Astrocyte of the spinal cord (primary cell): ENCODE measurements at regions not wholly inside any gene's neighbourhood (a gene's known extent, or its start where the extent isn't known, plus 50 kb on each side); places are given as distances from the start of the nearest gene placed in this dataset.

Experiments used
- DNase-seq: peaks from one replicate; pipeline ENCODE4 v3.0.0; 2011; ENCODE audit warnings: low read depth, low spot score
- H3K4me3 ChIP-seq: 2 replicates; pipeline ENCODE4 v1.5.1; 2011; ENCODE audit warnings: low read depth, mild to moderate bottlenecking, low read length, moderate library complexity
- in situ Hi-C: cut with HindIII; loops from 2 replicates; pipeline ENCODE4 v1.10.0; 2017; ENCODE audit warnings: low sequenced_read_pairs
- TF ChIP-seq, protein P1 (sequence below): IDR thresholded peaks from 2 replicates; pipeline ENCODE4 v1.5.1; 2012; ENCODE audit warnings: low read depth, mild to moderate bottlenecking, low read length, inconsistent platforms

DNA sequence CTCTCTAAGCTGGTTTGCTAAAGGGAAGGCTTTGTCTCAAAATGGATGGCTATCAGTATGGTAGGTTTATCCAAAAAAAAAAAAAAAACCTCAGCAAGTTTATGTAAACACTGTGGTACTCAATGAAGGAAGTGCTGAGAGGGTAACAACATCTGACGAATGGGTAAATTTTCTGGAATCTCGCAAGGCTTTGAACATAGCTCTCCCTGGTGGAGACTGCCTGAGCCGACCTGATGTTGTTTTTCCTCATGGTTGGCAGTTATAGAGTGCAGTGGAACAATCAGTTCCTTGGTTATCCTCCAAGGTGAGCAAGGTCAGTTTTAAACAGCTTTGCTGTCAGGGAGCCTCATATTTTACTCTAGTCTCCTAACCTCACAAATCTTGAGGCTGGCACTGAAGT lies 94.6 kb downstream of the ZPLD1 start:
- TF ChIP-seq, protein P1, sequence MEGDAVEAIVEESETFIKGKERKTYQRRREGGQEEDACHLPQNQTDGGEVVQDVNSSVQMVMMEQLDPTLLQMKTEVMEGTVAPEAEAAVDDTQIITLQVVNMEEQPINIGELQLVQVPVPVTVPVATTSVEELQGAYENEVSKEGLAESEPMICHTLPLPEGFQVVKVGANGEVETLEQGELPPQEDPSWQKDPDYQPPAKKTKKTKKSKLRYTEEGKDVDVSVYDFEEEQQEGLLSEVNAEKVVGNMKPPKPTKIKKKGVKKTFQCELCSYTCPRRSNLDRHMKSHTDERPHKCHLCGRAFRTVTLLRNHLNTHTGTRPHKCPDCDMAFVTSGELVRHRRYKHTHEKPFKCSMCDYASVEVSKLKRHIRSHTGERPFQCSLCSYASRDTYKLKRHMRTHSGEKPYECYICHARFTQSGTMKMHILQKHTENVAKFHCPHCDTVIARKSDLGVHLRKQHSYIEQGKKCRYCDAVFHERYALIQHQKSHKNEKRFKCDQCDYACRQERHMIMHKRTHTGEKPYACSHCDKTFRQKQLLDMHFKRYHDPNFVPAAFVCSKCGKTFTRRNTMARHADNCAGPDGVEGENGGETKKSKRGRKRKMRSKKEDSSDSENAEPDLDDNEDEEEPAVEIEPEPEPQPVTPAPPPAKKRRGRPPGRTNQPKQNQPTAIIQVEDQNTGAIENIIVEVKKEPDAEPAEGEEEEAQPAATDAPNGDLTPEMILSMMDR, result peak; percentile 65
- in situ Hi-C loops, result no loop called here
- no peak overlapping the region for H3K4me3 ChIP-seq
- DNase-seq, result peak; percentile 25

DNA sequence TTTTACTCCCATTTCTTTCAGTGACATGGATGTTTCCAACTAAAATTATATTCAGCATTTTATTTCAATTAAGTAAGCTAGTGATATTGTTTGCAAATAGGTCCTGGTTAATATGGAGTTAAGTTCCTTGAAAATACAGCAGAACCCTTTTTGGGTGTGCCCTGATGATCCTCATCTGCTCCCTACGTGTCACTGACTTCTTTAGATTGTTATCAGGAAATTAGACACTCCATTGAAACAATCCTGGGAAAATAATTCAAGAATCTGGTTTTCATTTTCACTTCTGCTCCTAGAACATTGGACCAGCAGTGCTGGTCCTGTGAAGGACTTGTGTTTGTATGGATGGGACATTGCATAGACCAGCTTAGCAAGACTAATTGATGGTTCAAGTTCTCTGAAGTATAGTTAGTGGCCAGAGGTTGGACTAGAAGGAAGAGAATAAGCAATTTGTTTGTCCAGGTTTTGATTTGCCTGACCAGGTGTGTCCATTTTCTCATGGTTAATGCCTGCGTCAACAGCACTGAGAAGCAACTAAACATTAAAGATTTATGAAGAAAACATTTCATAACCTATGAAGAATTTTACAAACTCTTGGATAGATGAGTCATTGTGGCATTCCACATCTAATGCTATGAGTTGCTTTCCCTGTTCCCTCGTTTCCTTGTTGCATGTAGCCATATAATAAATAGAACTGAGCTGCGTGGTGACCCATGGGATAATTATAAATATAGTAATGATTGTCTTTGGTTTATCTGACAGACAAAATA lies 95.8 kb downstream of the ZPLD1 start:
- in situ Hi-C loops, result no loop called here
- TF ChIP-seq, protein P1, result no peak
- peak; percentile 21 for DNase-seq
- H3K4me3 ChIP-seq, result no peak overlapping the region

DNA sequence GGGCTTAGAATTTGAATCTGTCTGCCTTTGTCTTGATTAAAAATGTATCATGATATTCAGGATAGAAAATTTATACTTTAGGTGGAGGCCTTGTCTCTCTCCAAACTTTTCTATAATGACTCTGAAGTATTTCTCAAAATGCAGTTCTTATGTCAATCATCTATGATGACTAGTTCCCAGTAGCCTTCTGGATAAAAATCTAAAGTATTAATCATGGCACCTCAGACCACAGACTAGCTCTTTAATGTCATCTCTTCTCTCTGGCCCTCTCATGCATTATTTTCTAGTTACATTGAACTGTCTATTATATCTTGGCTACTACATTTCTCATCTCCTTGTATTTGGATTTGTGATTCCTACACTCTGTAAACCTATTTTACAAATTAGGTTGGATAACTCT lies 96.9 kb downstream of the ZPLD1 start:
- no peak overlapping the region for H3K4me3 ChIP-seq
- no peak for DNase-seq
- TF ChIP-seq, protein P1, result no peak
- in situ Hi-C loops, result no loop called here

DNA sequence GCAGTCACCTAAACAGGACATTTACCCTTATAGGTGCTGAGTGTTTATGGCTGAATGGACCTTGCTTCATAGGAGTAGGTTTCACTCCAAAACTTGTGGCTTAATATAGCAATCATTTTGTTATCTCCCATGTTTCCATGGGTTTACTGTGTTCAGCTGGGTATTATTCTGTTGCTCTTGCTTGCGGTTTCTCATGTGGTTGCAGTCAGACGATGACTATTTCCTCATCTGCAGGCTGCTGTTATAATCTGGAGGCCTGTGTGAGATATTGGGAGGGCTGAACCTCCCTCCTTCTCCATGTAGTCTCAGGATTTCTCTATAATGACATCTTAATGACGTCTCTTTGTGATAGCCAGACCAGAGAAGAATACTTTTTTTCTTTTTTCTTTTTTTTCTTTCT lies 98.1 kb downstream of the ZPLD1 start:
- in situ Hi-C loops, result no loop called here

DNA sequence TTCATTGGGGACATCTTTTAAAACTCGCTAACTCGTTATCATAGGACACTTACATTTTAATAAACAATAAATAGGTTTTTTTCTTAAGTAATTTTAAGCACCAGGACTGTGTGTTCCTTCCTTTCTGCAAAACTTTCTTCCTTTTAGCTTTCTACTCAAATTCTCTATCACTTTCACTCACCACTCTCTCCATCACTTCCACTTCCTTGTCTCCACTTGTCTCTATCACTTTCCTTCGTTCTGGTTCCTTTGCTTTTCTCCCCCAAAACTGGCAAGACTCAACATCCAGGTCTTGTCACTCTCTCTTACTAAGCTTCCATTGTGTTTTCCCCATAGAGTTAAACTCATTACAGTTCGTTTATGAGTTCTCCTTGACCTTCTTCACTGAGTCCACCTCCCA lies 99.0 kb downstream of the ZPLD1 start:
- no peak for DNase-seq
- no peak overlapping the region for H3K4me3 ChIP-seq
- in situ Hi-C loops, result no loop called here
- TF ChIP-seq, protein P1, result no peak

More for the DNA sequence above, 98.1 kb downstream of the ZPLD1 start:
- no peak for DNase-seq
- TF ChIP-seq, protein P1, result no peak
- H3K4me3 ChIP-seq, result no peak overlapping the region

DNA sequence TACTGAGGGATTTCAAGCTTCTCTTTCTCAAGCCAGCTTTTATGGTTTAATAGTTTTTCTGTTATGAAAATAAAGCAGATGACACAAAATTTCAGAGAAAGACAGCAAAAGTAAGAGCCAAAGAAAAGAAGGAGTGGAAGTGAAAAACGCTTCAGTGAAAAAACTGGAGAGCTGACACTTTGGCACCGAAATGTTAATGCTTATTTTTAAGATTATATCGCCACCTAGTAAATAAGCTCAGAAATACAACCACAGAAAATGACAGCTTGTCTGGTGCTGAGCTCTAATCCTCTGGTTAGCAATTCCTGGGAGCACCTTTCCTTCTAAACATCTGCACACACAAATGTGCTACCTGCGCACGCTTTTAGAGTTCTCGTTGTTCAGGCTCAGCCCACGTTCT lies 101.6 kb downstream of the ZPLD1 start:
- TF ChIP-seq, protein P1, result peak; percentile 46
- H3K4me3 ChIP-seq, result no peak overlapping the region
- peak; percentile 54 for DNase-seq
- in situ Hi-C loops, result no loop called here
